Neutrophil (primary cell): ENCODE measurements at regions not wholly inside any gene's neighbourhood (a gene's known extent, or its start where the extent isn't known, plus 50 kb on each side); places are given as distances from the start of the nearest gene placed in this dataset.

Source experiments
- H3K27ac ChIP-seq: fragments of 200-600 bp; sonication (generic); 2 replicates; pipeline ENCODE4 v1.5.1; 2016; ENCODE audit warnings: mild to moderate bottlenecking, moderate library complexity
- H3K27me3 ChIP-seq: fragments of 200-600 bp; sonication (generic); 2 replicates; pipeline ENCODE4 v1.6.0; 2016; ENCODE audit warnings: mild to moderate bottlenecking
- H3K36me3 ChIP-seq: fragments of 200-600 bp; sonication (generic); 2 replicates; pipeline ENCODE4 v1.5.1; 2017
- H3K4me1 ChIP-seq, 2 experiments: fragments of 200-600 bp in 1 of 2; sonication (generic) in 1 of 2; 1 replicate in 1 of 2; 2 replicates in 1 of 2; pipeline versions ENCODE4 v1.5.1 to v1.6.1; 2013 to 2016; ENCODE audit warnings: low read depth in 1 of 2, low read length in 1 of 2, mild to moderate bottlenecking in 1 of 2, moderate library complexity in 1 of 2; ENCODE audit not compliant: control insufficient read depth in 1 of 2, insufficient read depth in 1 of 2
- H3K4me3 ChIP-seq, 2 experiments: fragments of 200-600 bp in 1 of 2; sonication (generic) in 1 of 2; 1 replicate in 1 of 2; 2 replicates in 1 of 2; pipeline ENCODE4 v1.5.1; 2013 to 2016; ENCODE audit warnings: low read depth in 1 of 2, low read length in 1 of 2, mild to moderate bottlenecking in 1 of 2, moderate library complexity in 1 of 2
- H3K9me3 ChIP-seq: fragments of 200-600 bp; sonication (generic); 2 replicates; pipeline ENCODE4 v1.5.1; 2016
- TF ChIP-seq, protein P1 (sequence below): fragments of 200-600 bp; sonication (generic); IDR thresholded peaks from 2 replicates; pipeline ENCODE4 v1.5.1; 2016; ENCODE audit warnings: antibody characterized with exemption

- Histone ChIP-seq H3K27ac (no peak overlapping the region), H3K36me3 (no peaks in the 10 kb centered on the region), H3K4me1 (no peaks in the 10 kb centered on the region), H3K9me3 (no peaks in the 10 kb centered on the region), H3K27me3 (no peaks in the 10 kb centered on the region), H3K4me3 (no peak overlapping the region)
- TF ChIP-seq, protein P1, sequence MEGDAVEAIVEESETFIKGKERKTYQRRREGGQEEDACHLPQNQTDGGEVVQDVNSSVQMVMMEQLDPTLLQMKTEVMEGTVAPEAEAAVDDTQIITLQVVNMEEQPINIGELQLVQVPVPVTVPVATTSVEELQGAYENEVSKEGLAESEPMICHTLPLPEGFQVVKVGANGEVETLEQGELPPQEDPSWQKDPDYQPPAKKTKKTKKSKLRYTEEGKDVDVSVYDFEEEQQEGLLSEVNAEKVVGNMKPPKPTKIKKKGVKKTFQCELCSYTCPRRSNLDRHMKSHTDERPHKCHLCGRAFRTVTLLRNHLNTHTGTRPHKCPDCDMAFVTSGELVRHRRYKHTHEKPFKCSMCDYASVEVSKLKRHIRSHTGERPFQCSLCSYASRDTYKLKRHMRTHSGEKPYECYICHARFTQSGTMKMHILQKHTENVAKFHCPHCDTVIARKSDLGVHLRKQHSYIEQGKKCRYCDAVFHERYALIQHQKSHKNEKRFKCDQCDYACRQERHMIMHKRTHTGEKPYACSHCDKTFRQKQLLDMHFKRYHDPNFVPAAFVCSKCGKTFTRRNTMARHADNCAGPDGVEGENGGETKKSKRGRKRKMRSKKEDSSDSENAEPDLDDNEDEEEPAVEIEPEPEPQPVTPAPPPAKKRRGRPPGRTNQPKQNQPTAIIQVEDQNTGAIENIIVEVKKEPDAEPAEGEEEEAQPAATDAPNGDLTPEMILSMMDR: no peak
Observed at GRCh38 chr4:159981469-159981856, 878.6 kb downstream of the RAPGEF2 start.

DNA sequence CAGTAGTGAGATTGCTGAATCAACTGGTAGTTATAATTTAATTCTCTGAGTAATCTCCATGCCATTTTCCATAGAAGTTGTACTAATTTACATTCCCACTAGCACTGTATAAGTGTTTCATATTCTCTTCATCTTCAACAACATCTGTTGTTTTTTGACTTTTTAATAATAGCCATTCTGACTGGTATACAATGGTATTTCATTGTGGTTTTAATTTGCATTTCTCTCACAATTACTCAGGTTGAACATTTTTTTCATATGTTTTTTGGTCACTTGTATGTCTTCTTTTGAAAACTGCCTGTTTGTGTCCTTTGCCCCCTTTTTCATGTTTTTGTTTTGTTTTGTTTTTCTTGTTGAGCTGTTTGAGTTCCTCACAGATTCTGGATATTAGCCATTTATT lies 880.2 kb downstream of the RAPGEF2 start:
- Histone ChIP-seq H3K4me3 (no peak overlapping the region), H3K4me1 (no peaks in the 10 kb centered on the region), H3K9me3 (no peaks in the 10 kb centered on the region), H3K27ac (no peak overlapping the region), H3K36me3 (no peaks in the 10 kb centered on the region), H3K27me3 (no peaks in the 10 kb centered on the region)
- TF ChIP-seq, protein P1: no peak

GRCh38 chr4:160009656-160010493 lies 907.0 kb downstream of the RAPGEF2 start:
- H3K27me3 ChIP-seq: no peaks in the 10 kb centered on the region
- no peak overlapping the region for H3K4me3 ChIP-seq
- H3K4me1 ChIP-seq: no peaks in the 10 kb centered on the region
- no peaks in the 10 kb centered on the region for H3K9me3 ChIP-seq
- H3K36me3 ChIP-seq: no peaks in the 10 kb centered on the region
- TF ChIP-seq, protein P1: no peak
- no peak overlapping the region for H3K27ac ChIP-seq

DNA sequence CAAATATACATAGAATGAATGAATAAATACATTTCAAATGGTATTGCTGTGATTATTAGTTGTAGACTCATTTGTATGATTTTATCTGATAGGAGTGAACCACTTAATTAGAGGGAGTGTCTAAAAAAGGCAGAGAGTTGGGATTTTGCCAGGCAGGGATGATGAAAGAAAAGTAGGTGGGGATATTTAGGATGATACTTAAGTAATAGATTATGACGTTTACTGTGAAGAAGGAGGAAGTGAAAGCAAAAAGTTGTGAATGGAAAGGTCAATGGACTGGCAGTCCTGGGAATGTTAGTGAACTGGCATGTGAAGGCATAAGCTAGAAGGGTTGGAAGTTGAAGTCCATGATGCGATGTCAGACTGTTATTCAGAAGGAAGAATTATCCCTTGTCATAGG lies 917.1 kb downstream of the RAPGEF2 start:
- H3K27ac ChIP-seq: no peak overlapping the region
- no peaks in the 10 kb centered on the region for H3K27me3 ChIP-seq
- H3K4me1 ChIP-seq: no peaks in the 10 kb centered on the region
- no peak overlapping the region for H3K4me3 ChIP-seq
- TF ChIP-seq, protein P1: no peak
- H3K36me3 ChIP-seq: no peaks in the 10 kb centered on the region
- no peaks in the 10 kb centered on the region for H3K9me3 ChIP-seq

- Histone ChIP-seq H3K36me3 (no peaks in the 10 kb centered on the region), H3K27ac (no peak overlapping the region), H3K4me1 (no peaks in the 10 kb centered on the region), H3K27me3 (no peaks in the 10 kb centered on the region), H3K4me3 (no peak overlapping the region), H3K9me3 (no peaks in the 10 kb centered on the region)
- TF ChIP-seq, protein P1: no peak
Observed at GRCh38 chr4:160020804-160021203, 917.9 kb downstream of the RAPGEF2 start.
